GM10266 (cell line): ENCODE measurements at regions not wholly inside any gene's neighbourhood (a gene's known extent, or its start where the extent isn't known, plus 50 kb on each side); places are given as distances from the start of the nearest gene placed in this dataset.

Experiments
- DNase-seq: peaks from one replicate; pipeline ENCODE4 v3.0.0; 2012; ENCODE audit errors: extremely low spot score
- CTCF ChIP-seq: IDR thresholded peaks from 2 replicates; pipeline ENCODE4 v1.5.1; 2012; ENCODE audit warnings: mild to moderate bottlenecking, low read depth; ENCODE audit not compliant: control insufficient read depth, insufficient read depth; ENCODE audit errors: missing control alignments

GRCh38 chr13:76634431-76635191 is 251.6 kb downstream of the KCTD12 start:
- no peak for TF ChIP-seq CTCF
- no peak for DNase-seq

GRCh38 chr13:76632401-76633044 is 253.7 kb downstream of the KCTD12 start:
- no peak for TF ChIP-seq CTCF

GRCh38 chr13:76630629-76631230 is 255.5 kb downstream of the KCTD12 start:
- TF ChIP-seq CTCF, result no peak

More at GRCh38 chr13:76632401-76633044, 253.7 kb downstream of the KCTD12 start:
- no peak for DNase-seq

GRCh38 chr13:76622315-76623040 is 263.7 kb downstream of the KCTD12 start:
- no peak for DNase-seq
- no peak for TF ChIP-seq CTCF

More at GRCh38 chr13:76630629-76631230, 255.5 kb downstream of the KCTD12 start:
- DNase-seq, result no peak

- DNase-seq, result no peak
- no peak for TF ChIP-seq CTCF
Measured at GRCh38 chr13:76621705-76622104, 264.5 kb downstream of the KCTD12 start.

GRCh38 chr13:76620036-76620435 is 266.2 kb downstream of the KCTD12 start:
- DNase-seq, result no peak
- TF ChIP-seq CTCF, result no peak
